ENCODE measurements at regions not wholly inside any gene's neighbourhood (a gene's known extent, or its start where the extent isn't known, plus 50 kb on each side); places are given as distances from the start of the nearest gene placed in this dataset.

GRCh38 chr13:107576430-107576829 is 638.9 kb downstream of the LIG4 start:
- Mint-ChIP-seq H3K27ac (no peak overlapping the region), H3K4me3 (no peak overlapping the region), H3K4me1 (peaks cover 52 to 57% of the 10 kb centered on the region in 2 experiments), H3K36me3 (ENCODE audit: insufficient read depth in 1 of 3, low read depth in 3 of 3) (peaks cover 3 to 17% (median 13%) of the 10 kb centered on the region in 3 experiments), H3K9me3 (peaks cover 12 to 17% of the 10 kb centered on the region in 2 experiments), H3K27me3 (ENCODE audit: low read depth) (peaks cover 88% of the 10 kb centered on the region)
- H3K79me1 ChIP-seq (ENCODE audit: insufficient read depth, low read depth, low read length, poor library complexity, severe bottlenecking) = no peaks in the 10 kb centered on the region
- H4K5ac ChIP-seq (ENCODE audit: insufficient read length, low read depth, low read length) = no peak overlapping the region
- no peak overlapping the region for H3T11ph ChIP-seq (ENCODE audit: low read length)
- no peak overlapping the region for H3K4ac ChIP-seq (ENCODE audit: low read depth, low read length)
- no peak overlapping the region for H3K23ac ChIP-seq (ENCODE audit: insufficient read length, low read depth, low read length)
- no CpG with 5 or more reads among the region's 1 CpG for WGBS (ENCODE audit: extremely low coverage, insufficient read length, low lambda C conversion rate)
- H2BK5ac ChIP-seq (ENCODE audit: insufficient read length, low read length) = no peak overlapping the region
- no peak overlapping the region for H3K27ac ChIP-seq (ENCODE audit: insufficient read length, low read depth, low read length)
- H4K8ac ChIP-seq (replicated peaks; ENCODE audit: insufficient read length, low read depth, low read length) = no peak overlapping the region
- no peaks in the 10 kb centered on the region for H3K79me2 ChIP-seq (ENCODE audit: insufficient read depth, low read length)
- no peak overlapping the region for H2BK20ac ChIP-seq (ENCODE audit: low read depth, low read length, poor library complexity, severe bottlenecking)
- no peak overlapping the region for H3K56ac ChIP-seq (ENCODE audit: insufficient read length, low read depth, low read length)
- no peak overlapping the region for H3K9ac ChIP-seq (ENCODE audit: extremely low read depth, insufficient read length, low read length)
- H2BK12ac ChIP-seq (ENCODE audit: insufficient read length, low read depth, low read length) = no peak overlapping the region
- no peak overlapping the region for H2BK120ac ChIP-seq (ENCODE audit: low read depth, low read length, poor library complexity, severe bottlenecking)
- H3K23me2 ChIP-seq (ENCODE audit: insufficient read length, low read depth, low read length, poor library complexity, severe bottlenecking) = no peaks in the 10 kb centered on the region
- no peak for DNase-seq
- no peak overlapping the region for H2BK15ac ChIP-seq (ENCODE audit: low read depth, low read length)
- no peaks in the 10 kb centered on the region for H3K27me3 ChIP-seq (ENCODE audit: insufficient read depth, low read length)
- no peak for TF ChIP-seq CTCF (conservative IDR thresholded peaks at IDR 0.05)
- H2AFZ ChIP-seq (ENCODE audit: low read length) = no peak overlapping the region
- no peak overlapping the region for H2AK5ac ChIP-seq (ENCODE audit: insufficient read length, low read length)
- H3K9me3 ChIP-seq (ENCODE audit: control insufficient read depth, low read depth, low read length) = no peaks in the 10 kb centered on the region
- H3K4me1 ChIP-seq (ENCODE audit: insufficient read depth, low read length) = peaks cover 21% of the 10 kb centered on the region
- H3K18ac ChIP-seq (ENCODE audit: insufficient read length, low read depth, low read length) = no peak overlapping the region
- no peak overlapping the region for H4K91ac ChIP-seq (ENCODE audit: insufficient read length, low read depth, low read length)
- no peaks in the 10 kb centered on the region for H4K20me1 ChIP-seq (ENCODE audit: control insufficient read depth, insufficient read depth, insufficient read length)
- no peak overlapping the region for H3K4me2 ChIP-seq (ENCODE audit: insufficient read depth, insufficient read length, low read length)
- no peak overlapping the region for H3K14ac ChIP-seq (ENCODE audit: insufficient read depth, low read length)

Data from H9 (cell line).